GM18907 (cell line): ENCODE measurements at regions not wholly inside any gene's neighbourhood (a gene's known extent, or its start where the extent isn't known, plus 50 kb on each side); places are given as distances from the start of the nearest gene placed in this dataset.
"Not testable (repeated sequence)": the region's sequence is repeated elsewhere in the genome, so short reads cannot be mapped to it uniquely, and the experiment has no call there.

Source experiments
- ATAC-seq: cut with Tn5 transposase; IDR thresholded peaks from one replicate; pipeline ENCODE4 v1.9.1; 2021; ENCODE audit warnings: mild to moderate bottlenecking, moderate library complexity; ENCODE audit not compliant: unreplicated experiment

GRCh38 chr11:100409267-100409666, 277.8 kb upstream of the ARHGAP42 start:
- ATAC-seq: not testable (repeated sequence)

- ATAC-seq: no peak
These were observed 267.6 kb upstream of the ARHGAP42 start for GRCh38 chr11:100419518-100419917.

- ATAC-seq: no peak
These were observed 252.1 kb upstream of the ARHGAP42 start for GRCh38 chr11:100434821-100435641.

- no peak for ATAC-seq
These were observed 248.7 kb upstream of the ARHGAP42 start for GRCh38 chr11:100438376-100438775.

GRCh38 chr11:100441086-100441485, 246.0 kb upstream of the ARHGAP42 start:
- no peak for ATAC-seq

- no peak for ATAC-seq
These were observed 245.1 kb upstream of the ARHGAP42 start for GRCh38 chr11:100442017-100442416.

- ATAC-seq: no peak
These were observed 241.8 kb upstream of the ARHGAP42 start for GRCh38 chr11:100445231-100445735.

- ATAC-seq: not testable (repeated sequence)
These were observed 235.2 kb upstream of the ARHGAP42 start for GRCh38 chr11:100451801-100452460.

- no peak for ATAC-seq
These were observed 227.3 kb upstream of the ARHGAP42 start for GRCh38 chr11:100459811-100460210.

GRCh38 chr11:100460426-100460825, 226.7 kb upstream of the ARHGAP42 start:
- no peak for ATAC-seq

GRCh38 chr11:100467821-100468508, 219.1 kb upstream of the ARHGAP42 start:
- ATAC-seq: no peak

GRCh38 chr11:100469835-100470234, 217.3 kb upstream of the ARHGAP42 start:
- no peak for ATAC-seq

- no peak for ATAC-seq
These were observed 214.2 kb upstream of the ARHGAP42 start for GRCh38 chr11:100472727-100473389.

- ATAC-seq: no peak
These were observed 213.7 kb upstream of the ARHGAP42 start for GRCh38 chr11:100473390-100473740.

GRCh38 chr11:100484948-100485347, 202.1 kb upstream of the ARHGAP42 start:
- ATAC-seq: no peak

- ATAC-seq: no peak
These were observed 188.3 kb upstream of the ARHGAP42 start for GRCh38 chr11:100498780-100499179.

- no peak for ATAC-seq
These were observed 185.6 kb upstream of the ARHGAP42 start for GRCh38 chr11:100501450-100501849.

- ATAC-seq: no peak
These were observed 174.6 kb upstream of the ARHGAP42 start for GRCh38 chr11:100512475-100512874.

- ATAC-seq: no peak
These were observed 172.0 kb upstream of the ARHGAP42 start for GRCh38 chr11:100515087-100515486.

- no peak for ATAC-seq
These were observed 161.9 kb upstream of the ARHGAP42 start for GRCh38 chr11:100525197-100525596.

GRCh38 chr11:100525635-100526034, 161.5 kb upstream of the ARHGAP42 start:
- ATAC-seq: no peak
